ENCODE measurements at regions not wholly inside any gene's neighbourhood (a gene's known extent, or its start where the extent isn't known, plus 50 kb on each side); places are given as distances from the start of the nearest gene placed in this dataset.

DNA sequence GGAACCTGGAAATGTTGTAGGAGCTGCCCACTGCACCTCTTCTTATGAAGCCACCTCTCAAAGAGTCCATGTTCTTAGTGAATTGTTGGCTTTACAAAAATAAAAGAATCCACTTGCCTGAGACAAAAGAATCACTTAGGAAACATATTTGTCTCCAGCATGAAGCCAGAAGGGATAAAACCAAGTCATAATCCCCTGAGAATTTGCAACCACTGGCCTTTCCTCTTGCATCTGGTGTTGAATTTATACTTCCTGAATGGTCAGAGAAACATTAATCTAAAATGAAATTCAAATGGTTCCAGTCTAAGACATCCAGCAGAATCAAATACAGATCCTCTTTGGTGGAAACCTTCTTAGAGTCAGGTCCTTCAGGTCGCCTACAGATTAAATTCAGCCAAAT, 192.5 kb upstream of the ECI2 start:
- DNase-seq (ENCODE audit: low read depth in 2 of 2): no peak

- DNase-seq (ENCODE audit: low read depth in 2 of 2): no peak
Measured at GRCh38 chr6:4324746-4325145, 189.4 kb upstream of the ECI2 start.

GRCh38 chr6:4323322-4323721, 187.9 kb upstream of the ECI2 start:
- no peak for DNase-seq (ENCODE audit: low read depth in 2 of 2)

- DNase-seq (ENCODE audit: low read depth in 2 of 2): no peak
Measured at GRCh38 chr6:4322846-4323309, 187.5 kb upstream of the ECI2 start.

DNA sequence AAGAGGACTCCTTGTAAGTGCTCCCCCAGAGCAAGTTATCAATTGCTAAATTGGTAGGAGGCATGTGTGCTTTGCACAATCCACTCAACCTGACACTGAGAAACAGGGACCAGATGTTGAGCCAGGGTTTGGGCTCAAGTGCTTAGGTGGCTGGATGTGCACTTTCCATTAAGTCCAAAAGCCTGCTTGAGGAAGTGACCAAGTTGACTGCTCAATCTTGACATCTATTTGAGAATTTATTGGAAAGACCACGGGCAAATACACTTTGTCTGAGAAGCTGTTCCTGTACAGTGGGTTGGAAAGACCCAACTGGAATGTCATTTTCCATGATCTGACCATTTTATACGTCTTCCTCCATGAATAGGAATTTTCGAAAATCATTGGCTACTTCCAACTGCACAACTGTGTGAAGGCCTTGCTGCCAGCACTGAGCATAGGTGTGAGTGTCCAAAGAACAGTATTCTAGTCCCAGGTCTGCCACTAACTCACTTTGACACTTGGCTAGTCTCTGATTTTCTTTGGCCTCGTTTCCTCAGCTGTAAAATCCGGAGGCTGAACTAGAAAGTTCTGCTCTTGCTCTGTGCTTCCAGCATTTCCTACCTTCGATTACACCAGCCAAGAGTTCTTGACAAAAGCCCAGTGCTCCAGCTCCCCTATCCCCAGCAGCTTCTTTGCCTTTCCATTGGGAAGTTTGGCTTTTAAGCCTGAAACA, 186.9 kb upstream of the ECI2 start:
- DNase-seq (ENCODE audit: low read depth in 2 of 2): no peak

DNA sequence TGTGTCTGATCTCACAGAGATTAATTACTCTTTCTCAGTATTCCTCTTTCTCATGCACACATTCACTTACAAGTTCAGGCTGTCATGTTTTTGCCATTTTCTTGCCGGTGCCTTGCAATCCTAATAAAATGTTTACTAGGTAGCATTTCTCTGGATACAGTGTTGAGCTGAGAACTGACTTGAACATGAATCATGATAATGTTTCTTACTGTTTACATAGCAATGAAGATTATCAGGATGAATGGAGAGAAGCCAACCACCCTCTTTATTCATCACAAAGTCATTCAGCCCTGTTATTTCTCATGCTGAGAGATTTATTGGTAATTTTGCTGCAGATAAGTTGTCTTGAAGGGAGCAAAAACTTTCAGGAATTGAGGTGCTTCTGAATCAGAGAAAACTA, 185.5 kb upstream of the ECI2 start:
- DNase-seq (ENCODE audit: low read depth in 2 of 2): no peak

GRCh38 chr6:4319981-4320683, 184.8 kb upstream of the ECI2 start:
- DNase-seq (ENCODE audit: low read depth in 2 of 2): no peak

DNA sequence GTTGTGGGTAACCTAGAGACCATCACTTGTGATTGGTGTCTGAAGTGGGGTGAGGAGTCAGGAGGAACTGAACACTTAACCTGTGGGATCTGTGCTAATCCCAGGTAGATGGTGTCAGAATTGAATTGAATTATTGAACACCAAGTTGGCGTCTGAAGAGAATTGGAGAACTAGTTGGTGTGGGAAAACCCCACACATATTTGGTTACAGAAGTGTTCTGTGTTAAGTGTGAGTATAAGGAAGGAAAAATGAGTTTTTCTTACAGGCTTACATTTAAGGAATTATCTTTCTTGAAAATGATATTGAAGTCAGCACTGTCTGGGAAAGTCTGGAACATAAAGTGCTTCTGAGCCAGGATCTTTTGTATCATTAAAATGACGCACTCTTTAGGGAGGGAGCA, 182.9 kb upstream of the ECI2 start:
- DNase-seq (ENCODE audit: low read depth in 2 of 2): no peak

DNA sequence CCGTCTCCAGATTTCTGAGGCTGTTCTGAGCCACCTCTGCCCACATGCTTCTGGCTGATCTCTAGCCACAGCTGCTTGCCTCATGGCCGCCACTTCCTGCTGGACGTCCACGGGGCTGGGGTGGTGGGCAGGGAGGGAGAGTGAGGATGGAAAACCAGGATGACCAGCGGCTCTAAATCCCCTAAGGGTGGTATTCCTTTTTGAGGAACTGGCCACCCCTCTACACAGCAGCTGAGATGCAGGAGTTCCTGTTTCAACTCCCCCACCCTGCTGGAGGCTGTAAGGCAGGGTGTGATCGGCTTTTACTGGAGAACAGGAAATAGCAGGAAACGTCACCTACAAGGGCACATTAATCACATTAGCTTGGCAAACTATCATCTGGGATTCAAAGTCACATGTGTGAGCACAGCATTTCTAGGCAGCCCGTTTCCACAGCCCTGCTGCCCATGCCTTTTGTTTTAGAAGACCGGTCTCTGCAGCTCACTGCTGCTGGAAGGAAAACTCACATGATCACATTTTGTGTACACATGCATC, 181.6 kb upstream of the ECI2 start:
- DNase-seq (ENCODE audit: low read depth in 2 of 2): no peak

- no peak for DNase-seq (ENCODE audit: low read depth in 2 of 2)
Measured at GRCh38 chr6:4314201-4314707, 178.9 kb upstream of the ECI2 start.

DNA sequence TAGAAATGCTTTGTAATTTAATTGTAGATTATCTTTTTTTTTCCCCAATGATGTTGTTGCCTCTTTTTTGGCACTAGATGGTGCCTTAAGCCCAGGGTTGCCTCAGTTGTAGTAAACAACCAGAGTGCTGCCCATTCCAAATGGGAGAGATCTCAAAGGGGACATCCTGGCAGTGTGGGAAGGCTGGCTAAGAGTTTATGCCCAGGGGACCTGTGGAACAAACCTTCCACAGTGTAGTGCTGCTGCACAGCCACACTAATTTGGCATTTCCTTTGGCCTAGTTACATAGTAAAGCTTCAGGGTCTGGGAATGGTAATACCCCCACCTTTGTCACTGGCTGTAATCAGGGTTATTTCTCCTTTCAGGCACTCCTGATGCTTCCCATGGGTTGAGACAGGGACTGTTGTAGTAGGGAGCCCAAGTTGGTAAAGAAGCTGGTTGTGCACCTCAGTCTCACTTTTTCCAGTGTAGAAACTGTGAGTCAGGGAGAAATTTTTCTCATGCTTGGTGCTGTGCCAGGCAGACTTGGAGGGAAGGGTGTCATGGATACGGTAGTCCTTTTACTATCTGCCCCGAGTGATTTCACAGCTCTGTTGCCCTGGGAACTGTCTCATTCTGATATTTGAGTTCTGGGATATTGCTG, 177.8 kb upstream of the ECI2 start:
- no peak for DNase-seq (ENCODE audit: low read depth in 2 of 2)

DNA sequence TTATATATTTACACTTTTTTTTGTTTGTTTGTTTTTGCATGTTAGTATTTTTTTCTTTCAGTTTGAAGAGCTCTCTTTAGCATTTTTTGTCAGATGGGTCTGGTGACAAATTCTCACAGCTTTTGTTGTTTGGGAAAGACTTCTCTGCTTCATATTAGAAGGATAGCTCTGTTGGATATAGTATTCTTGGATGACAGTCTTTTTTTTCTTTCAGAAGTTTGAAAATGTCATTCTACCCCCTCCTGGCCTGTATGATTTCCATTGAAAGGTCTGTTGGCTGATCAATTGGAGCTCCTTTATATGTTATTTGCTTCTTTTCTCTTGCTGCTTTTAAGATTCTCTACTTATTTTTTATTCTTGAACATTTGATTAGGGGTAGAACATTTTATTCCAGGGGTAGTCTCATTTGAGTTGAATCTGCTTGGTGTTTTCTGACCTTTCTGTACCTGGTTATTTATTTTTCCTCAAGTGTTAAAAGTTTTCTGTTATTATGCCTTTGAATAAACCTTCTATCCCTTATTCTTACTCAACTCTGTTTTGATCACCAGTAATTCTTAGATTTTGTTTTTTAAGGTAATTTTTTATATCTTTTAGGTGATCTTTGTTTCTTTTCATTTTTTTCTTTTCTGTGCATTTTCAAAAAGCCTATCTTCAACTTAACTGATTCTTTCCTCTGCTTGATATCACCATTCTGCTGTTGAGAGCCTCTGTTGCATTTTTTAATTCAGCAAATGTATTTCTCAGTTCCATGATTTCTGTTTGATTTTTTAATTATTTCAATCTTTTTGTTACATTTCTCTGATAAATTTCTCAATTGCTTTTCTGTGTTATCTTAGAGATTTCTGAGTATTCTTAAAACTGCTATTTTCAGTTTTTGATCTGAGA, 176.8 kb upstream of the ECI2 start:
- no peak for DNase-seq (ENCODE audit: low read depth in 2 of 2)

- no peak for DNase-seq (ENCODE audit: low read depth in 2 of 2)
Measured at GRCh38 chr6:4309540-4309939, 174.2 kb upstream of the ECI2 start.

GRCh38 chr6:4308364-4308763, 173.0 kb upstream of the ECI2 start:
- no peak for DNase-seq (ENCODE audit: low read depth in 2 of 2)

GRCh38 chr6:4304927-4305455, 169.6 kb upstream of the ECI2 start:
- DNase-seq (ENCODE audit: low read depth in 2 of 2): no peak

- no peak for DNase-seq (ENCODE audit: low read depth in 2 of 2)
Measured at GRCh38 chr6:4303638-4304037, 168.3 kb upstream of the ECI2 start.

GRCh38 chr6:4302524-4302923, 167.1 kb upstream of the ECI2 start:
- DNase-seq (ENCODE audit: low read depth in 2 of 2): no peak

- no peak for DNase-seq (ENCODE audit: low read depth in 2 of 2)
Measured at GRCh38 chr6:4301871-4302270, 166.5 kb upstream of the ECI2 start.

- no peak for DNase-seq (ENCODE audit: low read depth in 2 of 2)
Measured at GRCh38 chr6:4300917-4301316, 165.5 kb upstream of the ECI2 start.

DNA sequence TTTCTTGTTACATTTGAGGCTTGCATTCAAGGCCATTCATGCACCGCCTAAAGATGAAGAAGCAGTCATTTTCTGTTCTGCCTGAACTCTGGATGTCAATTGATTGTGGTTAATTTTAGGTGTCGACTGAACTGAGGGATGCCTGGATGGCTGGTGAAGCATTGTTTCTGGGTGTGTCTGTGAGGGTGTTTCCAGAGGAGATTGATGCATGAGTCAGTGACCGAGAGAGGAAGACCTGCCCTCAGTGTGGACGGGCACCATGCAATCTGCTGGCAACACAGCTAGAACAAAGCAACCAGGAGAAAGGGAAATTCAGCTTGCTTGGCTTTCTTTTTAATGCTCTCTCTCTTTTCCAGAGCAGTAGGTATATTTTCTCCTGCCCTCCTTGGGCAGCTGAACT, 164.1 kb upstream of the ECI2 start:
- DNase-seq (ENCODE audit: low read depth in 2 of 2): no peak

GRCh38 chr6:4297348-4297747, 162.0 kb upstream of the ECI2 start:
- DNase-seq (ENCODE audit: low read depth in 2 of 2): no peak

All from stimulated activated CD8-positive, alpha-beta memory T cell treated with anti-CD3 and anti-CD28 coated beads, Interleukin-7, amount 100 ng/mL, for 4 hours (primary cell).